HG02571 (cell line): ENCODE measurements at regions not wholly inside any gene's neighbourhood (a gene's known extent, or its start where the extent isn't known, plus 50 kb on each side); places are given as distances from the start of the nearest gene placed in this dataset.
A peak's percentile ranks its signal among the peaks of the same experiment; 100 is the strongest.

Experiments
- ATAC-seq: cut with Tn5 transposase; IDR thresholded peaks from one replicate; pipeline ENCODE4 v1.9.1; 2021; ENCODE audit warnings: mild to moderate bottlenecking, moderate library complexity; ENCODE audit not compliant: unreplicated experiment

DNA sequence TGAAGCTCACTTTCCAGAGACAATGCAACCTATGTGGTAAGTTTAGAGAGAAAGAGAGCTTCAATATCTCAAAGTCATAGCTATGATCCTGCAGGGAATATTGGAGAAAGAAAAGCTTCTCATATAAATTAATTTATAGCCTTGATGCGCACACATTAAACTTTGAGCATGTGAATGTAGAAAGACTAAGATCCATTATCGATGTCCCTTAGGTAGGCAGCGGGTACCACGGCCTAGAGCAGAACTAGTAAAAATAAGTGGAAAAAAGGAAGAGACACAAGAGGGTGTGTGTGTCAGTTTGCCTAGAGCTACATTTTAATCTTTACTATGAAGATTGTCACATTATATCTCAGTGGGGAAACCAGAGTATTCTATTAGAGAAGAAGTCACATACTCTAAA, 685.6 kb downstream of the AMY1C start:
- no peak for ATAC-seq

DNA sequence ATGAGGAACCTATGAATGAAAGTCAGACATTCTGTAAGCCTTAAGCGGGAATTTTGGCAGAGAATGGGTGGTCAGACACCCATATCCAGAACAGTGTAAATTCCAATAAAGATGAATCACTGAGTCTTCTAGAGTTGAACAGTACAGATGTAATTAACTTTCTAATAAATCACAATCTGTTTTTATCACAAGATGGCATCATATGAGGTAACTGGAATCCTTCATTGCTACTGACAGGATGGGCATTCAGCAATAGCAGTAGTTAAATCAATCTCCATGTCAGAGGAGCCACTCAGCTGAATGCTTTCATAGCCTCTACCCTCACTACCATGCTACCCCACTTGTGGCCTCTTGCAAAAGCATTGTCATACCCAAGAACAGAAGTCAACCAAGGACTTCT, 690.3 kb downstream of the AMY1C start:
- ATAC-seq: no peak

DNA sequence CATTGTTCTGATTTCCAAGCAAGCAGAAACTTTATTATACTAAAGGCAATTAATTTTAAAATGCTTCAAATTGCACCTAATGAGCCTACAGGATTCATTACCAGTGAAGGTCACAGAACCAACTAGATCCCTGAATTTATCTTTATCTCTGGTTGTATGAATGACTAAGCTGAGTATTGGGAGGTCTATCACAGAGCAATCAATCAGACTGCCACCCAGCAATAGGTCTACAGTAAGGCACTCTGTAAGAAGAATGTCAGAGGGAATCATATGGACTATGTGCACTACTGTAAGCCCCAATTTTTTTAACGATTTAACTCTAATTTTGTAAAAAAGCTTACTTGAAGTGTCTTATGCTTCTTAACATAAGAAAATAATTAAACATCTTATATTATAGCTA, 707.0 kb downstream of the AMY1C start:
- ATAC-seq: no peak

DNA sequence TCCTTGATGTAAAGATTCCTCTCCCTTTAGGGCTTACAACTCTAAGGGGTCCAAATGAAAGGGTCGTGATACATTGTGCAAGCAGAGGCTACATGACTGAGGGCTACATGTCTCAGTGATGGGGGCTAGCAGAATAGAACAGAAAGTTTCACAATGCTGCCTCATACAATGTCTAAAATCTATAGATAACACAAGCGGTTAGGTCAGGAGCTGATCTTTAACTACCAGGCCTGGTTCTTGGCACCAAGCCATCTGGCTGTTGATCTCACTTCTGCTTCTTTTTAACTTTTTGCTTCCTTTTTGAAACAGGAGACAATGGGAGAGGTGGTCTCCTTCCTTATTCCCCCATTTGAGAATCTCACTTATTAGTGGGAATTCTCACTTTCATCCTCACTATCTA, 710.2 kb downstream of the AMY1C start:
- ATAC-seq: no peak

DNA sequence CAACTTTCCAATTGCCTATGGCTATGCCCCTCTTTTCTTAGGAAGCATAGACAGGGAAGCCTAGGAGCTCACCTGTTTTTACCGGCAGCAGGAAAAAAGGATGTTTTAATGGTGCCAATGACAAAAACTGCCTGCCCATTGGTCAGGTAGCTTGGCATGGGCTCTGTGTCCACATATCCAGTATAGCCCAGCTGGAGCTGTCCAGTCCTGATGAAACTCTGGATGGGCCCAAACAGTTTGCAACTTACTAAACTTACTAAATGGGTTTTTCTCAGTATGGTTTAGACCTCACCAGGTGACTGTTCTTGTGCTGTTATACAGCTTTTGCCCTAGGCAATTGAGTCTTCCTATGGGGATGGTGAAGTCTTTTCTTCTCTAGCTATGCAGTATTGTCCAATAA, 711.2 kb downstream of the AMY1C start:
- no peak for ATAC-seq

DNA sequence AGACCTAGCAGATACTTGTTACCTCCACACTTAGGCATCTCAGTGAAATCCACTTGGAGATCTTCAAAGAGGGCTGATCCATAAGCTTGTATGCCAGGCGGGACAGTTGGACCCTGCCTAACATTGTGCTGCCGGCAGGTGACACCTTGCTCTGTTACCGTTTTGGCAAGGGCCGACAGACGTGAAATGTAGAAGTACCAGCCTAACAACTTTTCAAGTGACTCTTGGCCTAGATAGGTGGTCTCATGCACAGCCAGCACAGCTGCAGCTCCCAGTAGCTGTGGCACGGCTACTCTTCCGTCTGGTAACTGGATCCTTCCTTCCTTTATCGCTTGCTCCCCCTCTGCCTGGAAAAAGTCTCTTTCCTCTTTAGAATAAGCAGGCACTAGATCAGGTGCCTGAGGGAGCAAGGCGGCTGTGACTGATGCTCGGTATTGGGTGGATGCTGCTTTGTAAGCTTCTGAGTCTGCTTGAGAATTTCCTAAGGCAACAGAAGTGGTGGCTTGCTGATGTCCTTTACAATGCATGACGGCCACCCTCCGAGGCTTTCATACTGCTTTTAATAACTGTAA, 713.5 kb downstream of the AMY1C start:
- no peak for ATAC-seq

DNA sequence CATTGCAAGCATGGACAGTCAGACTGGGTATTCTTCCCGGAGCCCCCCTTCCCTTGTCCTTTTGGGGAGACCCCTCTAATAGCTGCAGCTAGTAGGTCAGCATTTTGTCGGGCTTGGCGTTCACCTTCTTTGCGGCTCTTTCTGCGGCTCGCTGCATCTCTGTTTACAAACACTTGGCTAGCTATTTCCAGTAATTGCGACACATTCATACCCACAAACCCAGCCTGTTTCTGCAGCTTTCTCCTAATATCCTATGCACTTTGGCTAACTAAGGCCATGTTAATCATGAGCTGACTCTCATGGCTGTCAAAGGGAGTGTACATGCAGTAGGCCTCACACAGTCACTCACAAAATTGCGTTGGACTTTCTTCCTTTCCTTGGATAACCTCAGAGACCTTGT, 716.4 kb downstream of the AMY1C start:
- ATAC-seq: no peak

DNA sequence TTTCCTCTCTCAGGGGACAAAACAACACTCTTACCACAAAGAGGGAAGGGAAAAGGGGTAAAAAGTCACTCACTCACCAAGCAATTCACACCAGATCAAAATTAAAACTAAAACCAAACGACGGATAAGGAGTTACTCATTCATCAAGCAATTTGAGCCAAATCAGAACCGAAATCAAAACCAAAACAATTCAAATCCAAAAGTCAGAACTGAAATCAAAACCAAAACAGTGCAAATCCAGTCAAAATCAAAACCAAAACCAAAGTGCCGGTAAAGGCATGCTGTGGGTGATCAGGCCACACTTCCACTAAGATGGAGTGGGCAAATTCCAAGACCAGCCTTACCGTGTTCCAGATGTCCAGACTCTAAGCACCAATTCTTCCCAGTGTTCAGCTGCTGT, 717.9 kb downstream of the AMY1C start:
- no peak for ATAC-seq

DNA sequence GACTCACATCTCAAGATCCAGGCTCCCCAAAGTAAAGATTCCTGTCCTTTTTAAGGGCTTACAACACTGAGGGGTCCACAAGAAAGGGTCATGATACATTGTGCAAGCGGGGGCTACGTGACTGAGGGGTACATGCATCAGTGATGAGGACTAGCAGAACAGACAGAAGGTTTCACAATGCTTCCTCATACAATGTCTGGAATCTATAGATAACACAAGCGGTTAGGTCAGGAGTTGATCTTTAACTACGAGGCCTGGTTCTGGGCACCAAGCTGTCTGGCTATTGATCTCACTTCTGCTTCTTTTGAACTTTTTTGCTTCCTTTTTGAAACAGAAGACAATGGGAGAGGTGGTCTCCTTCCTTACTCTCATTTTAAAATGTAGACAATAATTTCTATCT, 718.6 kb downstream of the AMY1C start:
- no peak for ATAC-seq

DNA sequence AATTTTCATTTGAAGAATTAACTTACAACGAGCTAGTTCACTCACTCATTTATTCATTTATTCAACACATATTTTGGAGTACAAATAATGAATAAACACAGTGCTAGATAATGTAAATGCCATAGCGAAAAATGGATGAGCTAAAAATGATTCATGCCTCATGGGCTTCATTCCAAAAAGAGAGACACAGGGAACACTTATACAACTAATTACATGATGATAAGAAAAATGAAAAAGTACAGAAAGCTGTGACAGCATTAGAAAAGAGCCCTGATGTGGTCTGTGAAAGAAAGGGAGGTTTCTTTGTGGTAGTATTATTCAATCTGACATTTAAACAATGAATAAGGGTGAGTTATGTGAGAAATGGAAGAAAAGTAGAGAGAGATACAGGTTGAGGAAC, 726.4 kb downstream of the AMY1C start:
- no peak for ATAC-seq

DNA sequence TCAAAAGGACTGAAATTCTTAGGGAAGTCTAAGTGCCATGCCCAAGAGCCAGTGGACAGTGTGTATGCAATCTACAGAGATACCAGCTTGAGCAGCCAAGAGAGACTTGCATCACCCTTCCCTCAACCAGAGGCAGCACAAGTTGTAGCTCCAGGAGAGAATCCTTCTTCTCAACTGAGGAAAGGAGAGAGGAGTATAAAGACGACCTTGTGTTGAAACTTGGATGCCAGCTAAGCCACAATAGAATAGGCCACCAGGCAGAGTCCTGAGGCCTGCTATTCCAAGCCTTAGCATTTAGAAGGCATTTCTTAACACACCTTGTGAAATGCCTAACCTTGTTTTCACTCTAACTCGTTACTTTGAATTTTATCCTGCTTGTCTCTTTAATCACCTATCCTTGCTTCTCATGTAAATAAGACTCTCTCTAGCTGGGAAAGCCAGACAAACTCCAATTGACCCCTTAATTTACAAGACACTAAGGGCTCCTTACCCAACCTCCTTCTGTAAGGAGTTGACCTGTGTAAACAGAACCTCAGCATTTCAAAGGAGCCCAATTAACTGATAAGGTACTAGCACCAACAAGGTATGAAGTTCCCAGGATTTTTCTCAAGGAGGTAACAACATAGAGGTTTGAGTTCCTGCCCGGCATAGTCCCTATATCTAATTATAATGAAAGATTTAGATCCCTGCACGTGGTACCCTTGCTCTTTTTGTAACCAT, 738.8 kb downstream of the AMY1C start:
- no peak for ATAC-seq

DNA sequence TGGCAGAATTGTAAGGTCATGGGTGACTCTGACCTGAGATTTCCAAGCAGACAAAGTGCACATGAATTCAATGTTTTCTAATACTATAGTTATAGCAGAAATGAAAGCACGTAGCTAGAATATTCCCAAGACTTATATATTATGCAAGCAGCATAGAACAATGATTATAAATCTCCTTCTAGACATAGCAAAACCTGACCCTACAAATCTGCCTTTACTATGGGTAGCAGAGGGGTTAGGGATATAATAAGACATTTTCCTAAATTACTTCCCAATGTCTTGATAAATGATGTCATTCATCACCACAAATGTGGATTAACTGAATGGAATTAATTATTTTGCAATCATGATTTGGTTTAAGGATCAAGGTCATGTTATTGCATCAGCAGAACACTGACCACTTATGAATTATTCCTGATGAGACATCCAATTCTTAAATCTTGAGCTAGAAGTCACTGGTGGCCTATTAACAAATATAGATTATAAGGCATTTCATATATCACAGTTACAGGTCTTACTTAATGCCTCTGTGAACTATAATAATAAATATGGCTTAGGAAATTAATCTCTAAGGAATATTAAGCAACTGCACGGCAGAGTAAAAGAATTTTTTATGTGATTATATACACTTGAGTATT, 776.6 kb downstream of the AMY1C start:
- no peak for ATAC-seq

DNA sequence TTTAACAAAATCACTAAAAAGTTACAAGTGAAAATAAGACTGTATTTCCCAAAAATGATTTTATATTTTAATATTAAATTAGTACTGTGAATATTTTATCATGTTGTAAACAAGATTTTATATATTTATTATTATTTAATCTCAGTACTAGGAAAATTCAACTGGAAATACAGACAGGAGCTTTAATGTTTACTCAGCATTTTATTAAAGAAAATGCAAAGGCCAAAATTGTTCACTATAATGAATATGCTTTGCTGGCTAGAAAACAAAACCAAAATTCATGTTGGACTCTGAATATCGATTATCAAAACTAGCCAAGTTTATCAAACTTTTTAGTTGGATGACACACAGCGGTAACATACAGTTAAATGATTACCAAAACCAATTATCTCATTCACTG, 782.3 kb downstream of the AMY1C start:
- ATAC-seq: no peak

DNA sequence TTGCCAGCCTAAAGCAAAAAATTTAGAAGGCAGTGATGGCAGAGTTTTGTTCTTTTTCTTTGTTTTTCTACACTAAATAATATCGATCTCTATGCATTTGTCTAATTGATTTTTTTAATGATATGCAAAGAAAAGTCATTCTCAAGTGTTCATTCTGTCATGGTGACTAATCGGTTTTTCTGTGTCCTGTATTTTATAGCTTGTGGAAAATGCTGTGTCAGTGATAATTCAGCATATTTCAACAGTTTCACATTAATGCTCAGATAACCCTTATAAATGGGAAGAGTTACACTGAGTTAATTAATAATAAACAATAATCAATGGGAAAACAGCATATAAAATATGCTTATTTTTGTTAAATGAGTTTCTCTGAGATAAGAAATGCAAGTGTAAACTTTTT, 824.9 kb downstream of the AMY1C start:
- no peak for ATAC-seq

DNA sequence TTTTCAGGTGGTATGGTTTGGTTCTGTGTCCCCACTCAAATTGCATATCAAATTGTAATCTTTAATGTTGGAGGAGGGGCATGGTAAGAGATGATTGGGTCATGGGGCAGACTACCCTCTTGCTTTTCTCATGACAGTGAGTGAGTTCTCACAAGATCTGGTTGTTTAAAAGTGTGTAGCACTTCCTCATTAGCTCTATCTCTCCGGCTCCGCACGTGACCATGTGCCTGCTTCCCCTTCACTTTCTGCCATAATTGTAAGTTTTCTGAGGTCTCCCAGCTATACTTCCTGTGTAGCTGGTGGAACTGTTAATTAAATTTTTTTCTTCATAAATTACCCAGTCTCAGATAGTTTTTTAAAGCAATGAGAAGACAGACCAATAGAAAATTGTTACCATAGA, 843.2 kb downstream of the AMY1C start:
- ATAC-seq: no peak

DNA sequence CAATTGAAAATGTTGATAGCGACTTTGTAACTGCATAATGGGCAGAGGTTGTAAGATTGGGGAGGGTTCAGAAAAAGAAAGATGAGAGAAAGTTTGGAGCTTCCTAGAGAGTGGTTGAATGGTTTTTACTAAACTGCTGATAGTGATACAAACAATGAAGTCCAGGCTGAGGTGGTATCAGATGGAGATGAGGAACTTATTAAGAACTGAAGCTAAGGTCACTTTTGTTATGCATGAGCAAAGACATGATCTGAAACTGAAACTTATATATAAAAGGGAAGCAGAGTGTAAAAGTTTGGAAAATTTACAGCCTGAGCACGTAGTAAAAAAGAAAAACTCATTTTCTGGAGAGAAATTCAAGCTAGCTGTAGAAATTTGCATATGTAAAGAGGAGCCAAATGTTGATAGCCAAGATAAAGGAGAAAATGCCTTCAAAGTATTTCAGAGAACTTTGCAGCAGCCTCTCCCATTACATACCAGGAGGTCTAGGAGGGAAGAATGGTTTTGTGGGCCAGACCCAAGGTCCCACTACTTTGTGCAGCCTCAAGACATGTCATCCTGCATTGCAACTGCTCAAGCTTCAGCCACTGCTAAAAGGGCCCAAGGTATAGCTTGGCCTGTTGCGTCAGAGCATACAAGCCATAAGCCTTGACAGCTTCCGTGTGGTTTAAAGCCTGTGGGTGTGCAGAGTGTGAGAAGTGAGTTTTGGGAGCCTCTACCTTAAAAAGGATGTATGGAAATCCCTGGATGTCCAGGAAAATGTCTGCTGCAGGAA, 843.9 kb downstream of the AMY1C start:
- ATAC-seq: no peak

DNA sequence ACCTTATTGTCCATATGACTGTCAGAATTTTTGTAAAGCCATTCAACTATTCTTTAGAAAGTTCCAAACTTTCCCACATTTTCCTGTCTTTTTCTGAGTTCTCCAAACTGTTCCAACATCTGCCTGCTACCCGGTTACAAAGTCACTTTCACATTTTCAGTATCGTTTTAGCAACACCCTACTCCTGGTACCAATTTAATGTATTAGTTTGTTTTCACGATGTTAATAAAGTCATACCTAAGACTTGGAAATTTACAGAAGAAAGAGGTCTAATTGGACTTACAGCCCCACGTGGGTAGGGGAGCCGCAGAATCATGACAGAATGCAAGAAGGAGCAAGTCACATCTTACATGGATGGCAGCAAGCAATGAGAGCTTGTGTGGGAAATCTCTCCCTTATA, 867.8 kb downstream of the AMY1C start:
- ATAC-seq: no peak

DNA sequence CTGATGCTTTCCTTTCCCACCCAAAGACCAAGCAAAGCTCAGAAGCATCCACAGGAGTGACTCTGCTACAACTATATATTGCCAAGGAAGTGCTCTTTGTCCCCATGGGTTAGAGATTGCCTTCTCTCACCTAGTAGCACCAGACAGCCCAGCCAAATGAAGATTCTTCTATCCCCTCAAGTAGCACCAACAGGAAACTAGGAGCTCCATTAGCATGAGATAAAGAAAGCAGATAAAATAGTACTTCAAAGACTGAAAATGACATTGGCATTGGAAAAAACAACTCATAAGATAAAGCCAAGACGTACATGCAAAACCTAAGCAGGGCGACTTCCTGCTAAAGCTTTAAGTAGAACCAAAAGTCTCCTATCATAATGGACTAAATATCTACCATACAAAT, 871.5 kb downstream of the AMY1C start:
- ATAC-seq: no peak

DNA sequence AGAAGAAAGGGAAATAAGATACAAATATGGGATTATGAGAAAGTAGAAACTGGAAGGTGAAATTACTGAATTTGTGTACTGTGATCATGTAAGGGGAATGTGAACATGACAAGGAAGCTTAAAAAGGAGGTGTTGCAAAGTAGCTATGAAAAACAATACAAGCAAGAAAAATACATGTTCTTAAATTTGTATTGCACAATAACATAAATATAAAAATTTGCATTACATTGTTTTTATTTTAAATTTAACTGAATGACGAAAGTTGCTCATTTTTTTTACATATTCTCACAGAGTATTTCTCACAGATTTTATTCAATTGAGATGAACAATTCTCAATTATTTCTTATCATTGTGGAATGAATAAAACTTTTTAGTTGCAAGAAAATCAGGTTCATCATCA, 874.8 kb downstream of the AMY1C start:
- no peak for ATAC-seq

DNA sequence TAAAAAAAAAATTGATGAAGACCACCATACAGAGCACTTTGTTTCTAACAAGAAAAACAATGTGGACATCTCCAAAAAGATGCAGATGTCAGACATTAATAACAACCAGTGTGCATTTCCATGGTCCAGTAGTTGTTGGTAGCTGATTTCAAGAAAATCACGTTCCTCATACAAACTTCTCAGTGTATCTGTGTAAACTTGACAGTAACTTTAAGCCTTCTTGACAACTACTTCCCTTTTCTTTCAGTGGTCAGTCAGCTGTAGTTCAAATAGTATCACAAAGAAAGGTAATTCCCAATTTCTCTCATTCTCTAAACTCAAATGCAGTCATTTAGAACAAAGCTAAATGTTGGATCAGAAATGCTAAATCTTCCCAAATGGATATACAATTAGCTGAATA, 879.9 kb downstream of the AMY1C start:
- no peak for ATAC-seq

DNA sequence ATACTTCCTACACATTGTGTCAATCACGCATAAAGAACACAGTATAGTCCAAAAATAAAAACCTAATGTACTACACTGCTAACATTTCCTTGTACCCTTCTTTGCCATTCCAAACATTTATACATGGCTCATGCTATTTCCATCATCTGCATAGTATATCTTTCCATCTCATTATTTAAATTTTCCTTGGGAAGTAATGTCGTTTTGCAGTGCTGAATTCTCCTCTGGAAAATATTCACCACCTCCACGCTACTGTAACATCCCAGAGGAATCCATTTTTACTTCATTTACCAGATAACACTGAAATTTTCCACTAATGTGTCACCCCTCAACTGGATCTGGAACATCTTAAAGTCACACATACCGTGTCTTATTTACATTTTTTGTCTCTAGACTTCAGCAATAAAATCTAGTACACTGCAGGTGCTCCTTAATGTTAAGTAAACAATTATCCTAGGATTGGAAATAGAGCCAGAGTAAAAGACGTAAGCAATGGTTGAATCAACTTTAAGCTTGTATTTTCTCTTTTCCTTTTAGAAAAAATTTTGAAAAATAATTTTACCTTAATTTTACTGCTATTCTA, 881.0 kb downstream of the AMY1C start:
- ATAC-seq: no peak

DNA sequence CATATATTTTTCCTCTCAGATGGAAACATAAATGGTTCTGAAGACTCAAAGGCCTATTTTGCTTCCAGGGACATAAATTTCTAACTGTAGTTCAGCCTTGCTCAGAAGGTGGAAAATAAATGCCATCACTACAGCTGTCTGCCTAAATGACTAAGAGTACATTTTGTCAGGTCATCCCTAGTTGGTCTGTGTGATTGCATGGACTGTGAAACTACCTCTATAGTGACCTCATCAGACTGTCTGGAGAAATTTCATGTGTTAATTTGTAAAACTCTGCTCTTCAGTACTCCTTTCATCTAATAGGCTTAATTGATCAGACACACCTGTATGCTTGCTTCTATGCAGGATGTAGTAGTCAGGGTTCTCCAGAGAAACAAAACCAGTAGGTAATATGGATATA, 886.9 kb downstream of the AMY1C start:
- ATAC-seq: peak; percentile 56
